GM21619 (cell line): ENCODE measurements at regions not wholly inside any gene's neighbourhood (a gene's known extent, or its start where the extent isn't known, plus 50 kb on each side); places are given as distances from the start of the nearest gene placed in this dataset.
"Not testable (repeated sequence)": the region's sequence is repeated elsewhere in the genome, so short reads cannot be mapped to it uniquely, and the experiment has no call there.

Experiments used
- ATAC-seq: cut with Tn5 transposase; IDR thresholded peaks from one replicate; pipeline ENCODE4 v1.9.1; 2021; ENCODE audit not compliant: unreplicated experiment

GRCh38 chr16:29330623-29331022, 75.9 kb downstream of the NPIPB11 start:
- not testable (repeated sequence) for ATAC-seq

GRCh38 chr16:29328528-29328927, 78.0 kb downstream of the NPIPB11 start:
- ATAC-seq, result not testable (repeated sequence)

- not testable (repeated sequence) for ATAC-seq
These were observed 78.7 kb downstream of the NPIPB11 start for GRCh38 chr16:29327631-29328408.

GRCh38 chr16:29326164-29327125, 80.1 kb downstream of the NPIPB11 start:
- not testable (repeated sequence) for ATAC-seq

DNA sequence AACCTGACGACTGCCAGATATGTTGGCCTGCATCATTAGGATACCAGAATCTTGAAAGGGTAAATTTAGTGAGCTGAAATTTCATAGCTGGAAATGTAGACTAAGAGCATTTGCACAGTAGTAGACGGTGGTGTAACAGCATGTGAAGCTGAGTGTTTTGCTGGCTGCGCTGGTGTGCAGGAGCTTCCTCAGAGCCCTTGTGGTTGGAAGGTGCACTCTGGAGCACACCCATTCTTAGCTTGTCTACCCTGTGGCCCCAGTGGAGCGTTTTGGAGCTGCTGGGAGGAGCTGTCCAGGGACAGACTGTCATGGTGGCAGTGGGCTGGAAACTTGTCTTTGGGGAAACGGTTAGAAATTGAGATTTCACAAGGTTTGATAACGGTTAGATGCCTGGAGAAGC, 82.8 kb downstream of the NPIPB11 start:
- not testable (repeated sequence) for ATAC-seq

- no peak for ATAC-seq
These were observed 84.9 kb downstream of the NPIPB11 start for GRCh38 chr16:29321585-29321984.

DNA sequence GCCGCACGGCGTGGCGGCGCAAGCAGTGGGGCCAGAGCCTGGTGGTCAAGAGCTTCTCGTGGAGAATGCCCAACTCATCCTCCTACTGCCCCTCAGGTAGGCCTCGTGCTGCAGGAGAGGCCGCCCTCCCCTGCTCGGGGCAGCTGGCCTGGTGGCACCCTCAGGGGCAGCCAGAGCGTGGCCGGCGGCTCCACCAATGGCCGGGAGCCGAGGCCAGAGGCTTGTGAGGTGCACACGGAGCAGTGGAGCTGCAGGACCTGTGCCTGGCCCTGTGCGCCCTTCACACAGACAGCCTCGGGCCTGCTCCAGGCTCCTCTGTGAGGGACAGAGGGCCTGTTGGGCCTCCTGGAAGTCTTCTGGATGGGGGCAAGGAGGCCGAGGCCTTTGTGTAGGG, 85.5 kb downstream of the NPIPB11 start:
- no peak for ATAC-seq

- ATAC-seq, result no peak
These were observed 86.1 kb downstream of the NPIPB11 start for GRCh38 chr16:29320274-29320999.

DNA sequence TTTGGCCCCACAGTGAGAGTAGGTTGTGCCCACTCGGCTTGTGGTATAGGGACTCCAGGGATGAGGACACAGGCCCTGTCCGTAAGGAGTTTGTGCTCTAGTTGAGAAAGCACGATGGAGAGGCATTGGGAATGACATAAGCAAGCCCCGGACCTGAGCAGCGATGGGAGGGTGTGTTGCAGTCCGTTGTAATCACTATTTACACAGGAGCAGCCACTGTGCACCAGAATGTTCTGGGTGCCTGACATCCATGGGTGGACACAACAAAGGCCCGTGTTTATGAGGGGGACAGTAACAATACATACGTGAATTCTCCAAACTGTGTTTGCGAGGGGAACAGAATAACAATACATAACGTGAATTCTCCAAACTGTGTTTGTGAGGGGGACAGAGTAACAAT, 86.8 kb downstream of the NPIPB11 start:
- no peak for ATAC-seq

- ATAC-seq, result not testable (repeated sequence)
These were observed 87.9 kb downstream of the NPIPB11 start for GRCh38 chr16:29318561-29318968.

GRCh38 chr16:29318037-29318436, 88.5 kb downstream of the NPIPB11 start:
- no peak for ATAC-seq

GRCh38 chr16:29317269-29317668, 89.2 kb downstream of the NPIPB11 start:
- no peak for ATAC-seq

DNA sequence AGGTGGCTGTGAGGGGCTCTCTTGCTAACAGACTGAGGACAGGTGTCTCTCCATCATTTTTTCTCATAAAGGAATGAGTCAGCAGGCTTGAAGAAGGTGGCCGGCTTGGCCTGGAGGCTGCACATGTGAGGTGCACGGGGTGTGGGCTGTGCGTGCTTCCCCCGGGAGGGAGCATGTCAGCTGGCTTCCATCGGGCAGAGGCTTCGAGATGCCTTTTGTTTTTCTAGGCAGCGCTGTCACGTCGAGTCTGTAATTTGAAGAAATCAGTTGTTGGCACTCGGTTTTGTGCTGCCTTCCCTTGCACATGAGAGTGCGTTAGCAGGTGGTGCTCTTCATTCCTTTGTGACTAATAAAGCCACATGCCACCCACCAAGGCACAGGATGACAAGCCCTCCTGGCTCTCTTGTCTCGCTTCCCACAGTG, 89.7 kb downstream of the NPIPB11 start:
- no peak for ATAC-seq

- ATAC-seq, result no peak
These were observed 90.5 kb downstream of the NPIPB11 start for GRCh38 chr16:29315916-29316517.

DNA sequence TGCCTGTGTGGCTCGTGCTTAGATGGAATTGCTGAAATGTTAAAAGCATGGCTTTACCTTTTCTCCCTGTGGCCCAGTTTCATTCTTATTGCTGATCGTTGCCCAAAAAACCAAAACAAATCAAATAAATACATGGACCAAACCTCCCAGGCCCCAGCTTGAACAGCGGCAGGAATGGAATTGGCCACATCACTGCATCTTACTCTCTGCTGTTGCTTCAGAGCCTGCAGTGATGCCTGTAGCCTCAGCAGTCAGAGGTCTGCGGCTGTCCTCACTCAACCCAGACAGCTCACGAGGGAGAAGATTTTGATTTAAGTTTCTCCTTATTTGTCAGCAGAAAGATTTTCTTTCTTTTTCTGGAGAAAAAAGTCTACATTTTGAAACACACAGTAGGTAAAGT, 91.5 kb downstream of the NPIPB11 start:
- ATAC-seq, result no peak

GRCh38 chr16:29314292-29314934, 92.1 kb downstream of the NPIPB11 start:
- ATAC-seq, result no peak

- ATAC-seq, result no peak
These were observed 92.9 kb downstream of the NPIPB11 start for GRCh38 chr16:29313559-29314048.

DNA sequence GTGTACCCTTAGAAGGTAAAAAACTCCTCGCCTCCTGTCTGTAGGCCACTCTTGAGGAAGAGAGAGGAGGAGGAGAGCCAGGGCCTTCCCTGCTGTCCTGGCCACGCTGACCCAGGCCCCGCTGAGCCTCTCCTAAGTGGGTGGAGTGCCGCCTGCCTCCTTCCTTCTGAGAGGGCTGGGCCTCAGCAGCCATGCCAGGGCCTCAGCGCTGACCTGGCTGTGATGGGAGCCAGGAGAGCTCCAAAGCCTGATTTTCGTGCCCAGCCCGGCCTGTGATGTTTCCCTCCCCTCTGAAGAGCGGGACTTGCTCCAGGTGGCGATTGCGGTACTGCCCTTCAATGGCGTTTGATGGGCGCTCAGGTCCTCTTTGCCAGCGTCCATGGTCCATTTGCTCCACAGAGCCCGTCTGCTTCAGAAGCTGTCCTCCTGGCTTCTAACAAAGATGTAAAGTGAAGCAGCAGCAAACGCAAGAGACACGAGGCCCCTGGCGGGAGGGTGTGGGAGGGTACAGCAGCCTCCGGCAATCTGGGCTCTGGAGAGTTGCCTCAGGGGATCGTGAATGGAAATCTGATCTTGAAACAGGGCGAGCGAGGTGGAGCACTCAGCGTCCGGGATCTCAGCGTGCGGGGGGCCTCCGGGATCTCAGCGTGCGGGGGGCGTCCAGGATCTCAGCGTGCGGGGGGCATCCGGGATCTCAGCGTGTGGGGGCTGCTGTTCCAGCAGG, 93.5 kb downstream of the NPIPB11 start:
- no peak for ATAC-seq

- not testable (repeated sequence) for ATAC-seq
These were observed 94.2 kb downstream of the NPIPB11 start for GRCh38 chr16:29312345-29312675.
